GM18498 (cell line): ENCODE measurements at regions not wholly inside any gene's neighbourhood (a gene's known extent, or its start where the extent isn't known, plus 50 kb on each side); places are given as distances from the start of the nearest gene placed in this dataset.
A peak's percentile ranks its signal among the peaks of the same experiment; 100 is the strongest.

ENCODE experiments used
- ATAC-seq: cut with Tn5 transposase; IDR thresholded peaks from one replicate; pipeline ENCODE4 v1.9.1; 2021; ENCODE audit warnings: mild to moderate bottlenecking, moderate library complexity; ENCODE audit not compliant: unreplicated experiment

GRCh38 chr7:17227766-17228490 is 70.5 kb upstream of the AHR start:
- ATAC-seq: no peak

GRCh38 chr7:17229228-17229627 is 69.2 kb upstream of the AHR start:
- no peak for ATAC-seq

- ATAC-seq: no peak
Observed at GRCh38 chr7:17230099-17230807, 68.2 kb upstream of the AHR start.

GRCh38 chr7:17233603-17234002 is 64.8 kb upstream of the AHR start:
- ATAC-seq: no peak

- peak; percentile 57 for ATAC-seq
Observed at GRCh38 chr7:17234030-17234397, 64.4 kb upstream of the AHR start.

GRCh38 chr7:17234398-17235031 is 63.9 kb upstream of the AHR start:
- ATAC-seq: peak; percentile 99

- no peak for ATAC-seq
Observed at GRCh38 chr7:17236171-17236570, 62.3 kb upstream of the AHR start.

GRCh38 chr7:17236603-17237002 is 61.8 kb upstream of the AHR start:
- no peak for ATAC-seq

- no peak for ATAC-seq
Observed at GRCh38 chr7:17239046-17239445, 59.4 kb upstream of the AHR start.

GRCh38 chr7:17239683-17240521 is 58.5 kb upstream of the AHR start:
- ATAC-seq: no peak

- no peak for ATAC-seq
Observed at GRCh38 chr7:17242504-17242903, 55.9 kb upstream of the AHR start.

- ATAC-seq: no peak
Observed at GRCh38 chr7:17244786-17245185, 53.7 kb upstream of the AHR start.

- ATAC-seq: no peak
Observed at GRCh38 chr7:17247357-17247756, 51.1 kb upstream of the AHR start.

- no peak for ATAC-seq
Observed at GRCh38 chr7:17248527-17248926, 49.9 kb upstream of the AHR start.
